ENCODE measurements at regions not wholly inside any gene's neighbourhood (a gene's known extent, or its start where the extent isn't known, plus 50 kb on each side); places are given as distances from the start of the nearest gene placed in this dataset.

- no peak for TF ChIP-seq CTCF (conservative IDR thresholded peaks at IDR 0.05; ENCODE audit: low read length)
- DNase-seq (ENCODE audit: low read depth): no peak
- H3K4me3 ChIP-seq (ENCODE audit: low read length): no peak overlapping the region
These were observed 1003.2 kb upstream of the GOT2 start for GRCh38 chr16:59737274-59737673.

- no peak overlapping the region for H3K4me3 ChIP-seq (ENCODE audit: low read length)
- TF ChIP-seq CTCF (conservative IDR thresholded peaks at IDR 0.05; ENCODE audit: low read length): no peak
- no peak for DNase-seq (ENCODE audit: low read depth)
These were observed 999.2 kb upstream of the GOT2 start for GRCh38 chr16:59733321-59733720.

GRCh38 chr16:59729613-59730012, 995.5 kb upstream of the GOT2 start:
- DNase-seq (ENCODE audit: low read depth): no peak
- TF ChIP-seq CTCF (conservative IDR thresholded peaks at IDR 0.05; ENCODE audit: low read length): no peak
- no peak overlapping the region for H3K4me3 ChIP-seq (ENCODE audit: low read length)

- TF ChIP-seq CTCF (conservative IDR thresholded peaks at IDR 0.05; ENCODE audit: low read length): no peak
- DNase-seq (ENCODE audit: low read depth): peak; percentile 67
- H3K4me3 ChIP-seq (ENCODE audit: low read length): no peak overlapping the region
These were observed 985.0 kb upstream of the GOT2 start for GRCh38 chr16:59719121-59719520.

GRCh38 chr16:59707436-59708226, 973.5 kb upstream of the GOT2 start:
- no peak for DNase-seq (ENCODE audit: low read depth)
- no peak overlapping the region for H3K4me3 ChIP-seq (ENCODE audit: low read length)

GRCh38 chr16:59701963-59702930, 968.1 kb upstream of the GOT2 start:
- H3K4me3 ChIP-seq (ENCODE audit: low read length): no peak overlapping the region
- no peak for TF ChIP-seq CTCF (conservative IDR thresholded peaks at IDR 0.05; ENCODE audit: low read length)
- peak; percentile 40 for DNase-seq (ENCODE audit: low read depth)

More at GRCh38 chr16:59707436-59708226, 973.5 kb upstream of the GOT2 start:
- no peak for TF ChIP-seq CTCF (conservative IDR thresholded peaks at IDR 0.05; ENCODE audit: low read length)

Measured in AG10803 (cell line).